H1 (cell line): ENCODE measurements at regions not wholly inside any gene's neighbourhood (a gene's known extent, or its start where the extent isn't known, plus 50 kb on each side); places are given as distances from the start of the nearest gene placed in this dataset.

Experiments
- CTCF ChIP-seq, 3 experiments: IDR thresholded peaks; 1 replicate in 2 of 3; 2 replicates in 1 of 3; pipeline versions ENCODE4 v1.5.1 to v1.6.1; 2011; ENCODE audit warnings: low read length in 3 of 3, mild to moderate bottlenecking in 3 of 3, inconsistent platforms in 2 of 3, low read depth in 1 of 3, moderate library complexity in 1 of 3; ENCODE audit not compliant: insufficient read depth in 1 of 3; ENCODE audit errors: control extremely low read depth in 1 of 3
- EZH2 ChIP-seq: fragments of 200-600 bp; sonication (generic); IDR thresholded peaks from 2 replicates; pipeline ENCODE4 v1.7.1; 2012; ENCODE audit warnings: low read depth, mild to moderate bottlenecking, moderate library complexity, low read length, inconsistent platforms; ENCODE audit not compliant: severe bottlenecking
- POLR2A ChIP-seq, 2 experiments: IDR thresholded peaks; 1 replicate in 1 of 2; 2 replicates in 1 of 2; pipeline ENCODE4 v1.6.1; 2011; ENCODE audit warnings: low read depth in 2 of 2, low read length in 2 of 2, mild to moderate bottlenecking in 2 of 2; ENCODE audit errors: control extremely low read depth in 1 of 2
- SRF ChIP-seq: IDR thresholded peaks from 2 replicates; pipeline ENCODE4 v1.6.1; 2011; ENCODE audit warnings: mild to moderate bottlenecking, low read depth, low read length, moderate library complexity

GRCh38 chr11:127619946-127620345, 619.4 kb upstream of the KIRREL3 start:
- TF ChIP-seq EZH2 = no peak
- TF ChIP-seq CTCF (IDR thresholded peaks at IDR 0.05; ENCODE audit: control extremely low read depth in 1 of 3, insufficient read depth in 1 of 3, low read depth in 1 of 3, low read length in 3 of 3) = no peak
- TF ChIP-seq SRF = no peak
- no peak for TF ChIP-seq POLR2A (IDR thresholded peaks at IDR 0.05; ENCODE audit: control extremely low read depth in 1 of 2, low read depth in 2 of 2, low read length in 2 of 2)
